Astrocyte (in vitro differentiated cells and primary cell): ENCODE measurements at regions not wholly inside any gene's neighbourhood (a gene's known extent, or its start where the extent isn't known, plus 50 kb on each side); places are given as distances from the start of the nearest gene placed in this dataset.

ENCODE experiments used
- CTCF ChIP-seq: IDR thresholded peaks from 2 replicates; pipeline ENCODE4 v1.5.1; 2011; ENCODE audit warnings: low read depth, mild to moderate bottlenecking, inconsistent platforms, low read length, moderate library complexity; ENCODE audit not compliant: insufficient read depth
- EZH2 ChIP-seq: IDR thresholded peaks from 2 replicates; pipeline ENCODE4 v1.6.1; 2012; ENCODE audit warnings: mild to moderate bottlenecking, low read length, inconsistent platforms; ENCODE audit not compliant: insufficient read depth

- no peak for TF ChIP-seq CTCF
- TF ChIP-seq EZH2 = no peak
Observed at GRCh38 chr1:232207073-232207866, 422.7 kb downstream of the SIPA1L2 start.
